B cell (primary cell): ENCODE measurements at regions not wholly inside any gene's neighbourhood (a gene's known extent, or its start where the extent isn't known, plus 50 kb on each side); places are given as distances from the start of the nearest gene placed in this dataset.
"Not testable (repeated sequence)": the region's sequence is repeated elsewhere in the genome, so short reads cannot be mapped to it uniquely, and the experiment has no call there.

ENCODE experiments used
- ATAC-seq: fragments of 200-7000 bp; cut with Tn5 transposase; one replicate; pipeline ENCODE4 v1.10.0; 2021; ENCODE audit warnings: low read depth, mild to moderate bottlenecking, moderate number of reproducible peaks, moderate library complexity
- CTCF ChIA-PET: fragments of 350-600 bp; sonication (Branson Sonifier 250); formaldehyde crosslinking; loops from one replicate; lab custom pipeline; 2021; ENCODE audit warnings: antibody characterized with exemption, inconsistent platforms; lab: Charles Lee
- POLR2A ChIA-PET: fragments of 350-600 bp; sonication (Branson Sonifier 250); formaldehyde crosslinking; loops from one replicate; lab custom pipeline; 2021; ENCODE audit warnings: antibody characterized with exemption; lab: Charles Lee
- DNase-seq: peaks from one replicate; pipeline ENCODE4 v3.0.0; 2013
- H2AFZ ChIP-seq: 2 replicates; pipeline ENCODE4 v1.6.1; 2012; ENCODE audit warnings: mild to moderate bottlenecking, low read depth, low read length; ENCODE audit not compliant: insufficient read depth, poor library complexity, severe bottlenecking
- H3K27ac ChIP-seq, 2 donors: 1 replicate in 1 of 2; 2 replicates in 1 of 2; pipeline ENCODE4 v1.5.1; 2012 to 2013; ENCODE audit warnings: low read length in 2 of 2, mild to moderate bottlenecking in 2 of 2, moderate library complexity in 1 of 2
- H3K27me3 ChIP-seq, 4 experiments: fragments of 200-600 bp in 1 of 4; sonication (generic) in 1 of 4; replicated peaks in 1 of 4; 1 replicate in 2 of 4; 2 replicates in 2 of 4; pipeline versions ENCODE4 v1.6.1 to v1.7.0; 2013 to 2016; ENCODE audit warnings: low read length in 3 of 4, mild to moderate bottlenecking in 2 of 4, mixed read lengths in 1 of 4, moderate library complexity in 1 of 4; ENCODE audit not compliant: insufficient read depth in 4 of 4, control insufficient read depth in 3 of 4; ENCODE audit errors: control extremely low read depth in 1 of 4
- H3K36me3 ChIP-seq, 2 experiments: replicated peaks in 1 of 2; 1 replicate in 1 of 2; 2 replicates in 1 of 2; pipeline versions ENCODE4 v1.6.1 to v1.7.1; 2013; ENCODE audit warnings: low read length in 1 of 2; ENCODE audit not compliant: insufficient read depth in 2 of 2, control insufficient read depth in 1 of 2; ENCODE audit errors: control extremely low read depth in 1 of 2, extremely low read depth in 1 of 2
- H3K4me1 ChIP-seq, 2 donors: fragments of 200-600 bp in 1 of 2; sonication (generic) in 1 of 2; 1 replicate in 1 of 2; 2 replicates in 1 of 2; pipeline versions ENCODE4 v1.5.1 to v1.6.1; 2013 to 2017; ENCODE audit warnings: low read length in 2 of 2; ENCODE audit not compliant: control insufficient read depth in 2 of 2, insufficient read depth in 2 of 2
- H3K4me2 ChIP-seq: replicated peaks from 2 replicates; pipeline ENCODE3; 2012; ENCODE audit warnings: mild to moderate bottlenecking, low read depth, low read length; ENCODE audit not compliant: poor library complexity, severe bottlenecking
- H3K4me3 ChIP-seq, 5 experiments: fragments of 200-600 bp in 1 of 5; sonication (generic) in 1 of 5; 1 replicate in 3 of 5; 2 replicates in 2 of 5; pipeline versions ENCODE4 v1.5.1 to v1.7.0; 2011 to 2016; ENCODE audit warnings: low read length in 4 of 5, mild to moderate bottlenecking in 4 of 5, low read depth in 2 of 5, control low read depth in 1 of 5, moderate library complexity in 1 of 5; ENCODE audit not compliant: insufficient read depth in 1 of 5; ENCODE audit errors: control extremely low read depth in 1 of 5, extremely low read depth in 1 of 5
- H3K79me2 ChIP-seq: fragments of 200-600 bp; sonication (generic); one replicate; pipeline ENCODE4 v1.6.0; 2016; ENCODE audit warnings: low read length; ENCODE audit not compliant: control insufficient read depth, insufficient read depth
- H3K9ac ChIP-seq: fragments of 200-600 bp; sonication (generic); 2 replicates; pipeline ENCODE4 v1.6.1; 2017; ENCODE audit warnings: mild to moderate bottlenecking, low read length, moderate library complexity
- H3K9me3 ChIP-seq, 3 donors: one replicate each; pipeline versions ENCODE4 v1.6.1 to v1.7.1; 2013; ENCODE audit warnings: low read length in 2 of 3; ENCODE audit not compliant: control insufficient read depth in 2 of 3, insufficient read depth in 1 of 3; ENCODE audit errors: control extremely low read depth in 1 of 3
- H4K20me1 ChIP-seq: 2 replicates; pipeline ENCODE4 v1.6.0; 2012; ENCODE audit warnings: mild to moderate bottlenecking, low read length; ENCODE audit not compliant: insufficient read depth, control insufficient read depth, poor library complexity, severe bottlenecking
- H3K27ac Mint-ChIP-seq: one replicate; pipeline ENCODE4 v1.8.0; 2021; ENCODE audit warnings: mixed read lengths
- H3K27me3 Mint-ChIP-seq: one replicate; pipeline ENCODE4 v1.8.0; 2021; ENCODE audit warnings: mixed read lengths
- H3K4me1 Mint-ChIP-seq: one replicate; pipeline ENCODE4 v1.8.0; 2021; ENCODE audit warnings: mixed read lengths
- H3K4me3 Mint-ChIP-seq: one replicate; pipeline ENCODE4 v1.8.0; 2021; ENCODE audit warnings: mixed read lengths
- H3K9me3 Mint-ChIP-seq: one replicate; pipeline ENCODE4 v1.8.0; 2022; ENCODE audit warnings: mixed read lengths; ENCODE audit not compliant: insufficient read depth
- EZH2 ChIP-seq: IDR thresholded peaks from 2 replicates; pipeline ENCODE4 v1.6.1; 2012; ENCODE audit warnings: borderline replicate concordance, low read depth, mild to moderate bottlenecking, moderate library complexity, low read length; ENCODE audit not compliant: insufficient read depth, poor library complexity, severe bottlenecking
- WGBS: methylation state at CpG from one replicate; pipeline ENCODE4 v1.1.5; 2013; ENCODE audit warnings: missing lambda C conversion rate; ENCODE audit not compliant: insufficient coverage; 5-methylcytosine and 5-hydroxymethylcytosine counted together
- intact Hi-C: fragments of 100-400 bp; cut with micrococcal nuclease; formaldehyde crosslinking; loops from one replicate; pipeline ENCODE4 v1.10.0; 2022
- TF ChIP-seq, protein P1 (sequence below): fragments of 200-600 bp; IDR thresholded peaks from one replicate; pipeline ENCODE4 v1.8.0; 2022; ENCODE audit warnings: antibody characterized with exemption, mild to moderate bottlenecking

- H3K4me1 Mint-ChIP-seq = no peaks in the 10 kb centered on the region
- no peaks in the 10 kb centered on the region for H3K9me3 ChIP-seq
- no peak overlapping the region for H3K4me3 Mint-ChIP-seq
- no peak overlapping the region for H2AFZ ChIP-seq
- H3K9me3 Mint-ChIP-seq = peaks cover 5% of the 10 kb centered on the region
- no peaks in the 10 kb centered on the region for H3K27me3 Mint-ChIP-seq
- H3K4me2 ChIP-seq = no peak overlapping the region
- ATAC-seq = no peak
- CTCF ChIA-PET = no interaction called here
- no peaks in the 10 kb centered on the region for H3K36me3 ChIP-seq
- H3K27ac Mint-ChIP-seq = no peak overlapping the region
- H4K20me1 ChIP-seq = no peaks in the 10 kb centered on the region
- H3K79me2 ChIP-seq = no peaks in the 10 kb centered on the region
- POLR2A ChIA-PET = no interaction called here
- H3K9ac ChIP-seq = no peak overlapping the region
- H3K27ac ChIP-seq = no peak overlapping the region
- no peaks in the 10 kb centered on the region for H3K4me1 ChIP-seq
- H3K4me3 ChIP-seq = no peak overlapping the region
- no peaks in the 10 kb centered on the region for H3K27me3 ChIP-seq
- WGBS = 86% methylated on average over 1 of the region's 4 CpGs
- intact Hi-C loops = no loop called here
- no peak for TF ChIP-seq EZH2
- TF ChIP-seq, protein P1, sequence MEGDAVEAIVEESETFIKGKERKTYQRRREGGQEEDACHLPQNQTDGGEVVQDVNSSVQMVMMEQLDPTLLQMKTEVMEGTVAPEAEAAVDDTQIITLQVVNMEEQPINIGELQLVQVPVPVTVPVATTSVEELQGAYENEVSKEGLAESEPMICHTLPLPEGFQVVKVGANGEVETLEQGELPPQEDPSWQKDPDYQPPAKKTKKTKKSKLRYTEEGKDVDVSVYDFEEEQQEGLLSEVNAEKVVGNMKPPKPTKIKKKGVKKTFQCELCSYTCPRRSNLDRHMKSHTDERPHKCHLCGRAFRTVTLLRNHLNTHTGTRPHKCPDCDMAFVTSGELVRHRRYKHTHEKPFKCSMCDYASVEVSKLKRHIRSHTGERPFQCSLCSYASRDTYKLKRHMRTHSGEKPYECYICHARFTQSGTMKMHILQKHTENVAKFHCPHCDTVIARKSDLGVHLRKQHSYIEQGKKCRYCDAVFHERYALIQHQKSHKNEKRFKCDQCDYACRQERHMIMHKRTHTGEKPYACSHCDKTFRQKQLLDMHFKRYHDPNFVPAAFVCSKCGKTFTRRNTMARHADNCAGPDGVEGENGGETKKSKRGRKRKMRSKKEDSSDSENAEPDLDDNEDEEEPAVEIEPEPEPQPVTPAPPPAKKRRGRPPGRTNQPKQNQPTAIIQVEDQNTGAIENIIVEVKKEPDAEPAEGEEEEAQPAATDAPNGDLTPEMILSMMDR = no peak
- no peak for DNase-seq
Measured at GRCh38 chr12:60577607-60578006, 981.8 kb downstream of the SLC16A7 start.

- H3K79me2 ChIP-seq, H3K36me3 ChIP-seq, ATAC-seq, H3K4me3 ChIP-seq, H3K27ac ChIP-seq, H2AFZ ChIP-seq, H3K9ac ChIP-seq, H3K4me3 Mint-ChIP-seq, DNase-seq, H3K4me1 Mint-ChIP-seq, POLR2A ChIA-PET, H3K9me3 Mint-ChIP-seq, H4K20me1 ChIP-seq, H3K9me3 ChIP-seq, H3K27ac Mint-ChIP-seq, H3K4me2 ChIP-seq, CTCF ChIA-PET, H3K27me3 Mint-ChIP-seq, intact Hi-C loops, H3K27me3 ChIP-seq, H3K4me1 ChIP-seq: not testable (repeated sequence)
- no CpG with 5 or more reads among the region's 1 CpG for WGBS
Measured at GRCh38 chr12:60587664-60588063, 991.8 kb downstream of the SLC16A7 start.
